ENCODE measurements at regions not wholly inside any gene's neighbourhood (a gene's known extent, or its start where the extent isn't known, plus 50 kb on each side); places are given as distances from the start of the nearest gene placed in this dataset.

DNA sequence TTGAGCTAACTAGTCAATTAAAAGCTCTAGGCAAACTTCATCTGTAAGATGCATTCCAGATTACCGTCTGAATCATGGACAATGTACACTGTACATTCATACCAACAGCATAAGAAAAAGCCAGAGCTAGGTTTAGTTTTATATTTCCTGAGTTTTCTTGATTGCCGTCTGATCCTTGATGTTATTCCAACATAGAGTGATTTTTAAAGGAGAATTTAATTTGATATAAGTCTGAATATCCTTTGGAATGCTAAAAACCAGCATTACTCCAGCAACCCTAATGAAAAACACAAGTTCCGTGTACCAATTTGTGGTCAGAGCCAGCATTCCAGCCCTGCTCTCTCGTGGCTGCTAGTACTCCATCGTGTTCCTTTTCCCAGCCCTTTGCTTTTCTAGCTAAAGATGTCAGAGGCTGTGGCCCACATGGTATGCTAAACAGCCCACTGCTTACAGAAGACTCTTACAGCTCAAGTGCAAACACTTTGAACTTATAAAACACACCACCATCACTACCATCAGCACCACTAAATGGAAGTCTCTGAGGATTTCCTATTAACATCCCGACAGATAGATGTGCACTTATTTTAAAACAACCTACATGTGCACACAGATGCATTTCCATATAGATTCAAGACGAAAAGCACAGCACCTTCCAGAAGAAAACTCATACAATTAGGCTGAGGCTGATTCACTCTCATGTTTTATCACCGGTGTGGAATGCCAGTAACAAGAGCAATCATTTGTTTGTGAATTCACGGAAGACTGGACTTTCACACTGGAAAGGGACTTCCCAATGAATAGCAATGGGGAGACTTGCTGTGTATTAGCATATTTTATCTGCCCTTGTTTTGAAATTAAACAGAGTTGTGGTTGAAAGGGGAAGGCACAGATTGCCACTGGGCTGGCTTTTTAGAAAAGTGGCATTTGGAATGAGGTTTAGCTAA is 246.9 kb upstream of the GAS1 start:
- no peak for TF ChIP-seq POLR2A (IDR thresholded peaks at IDR 0.05)
- TF ChIP-seq, protein P1, sequence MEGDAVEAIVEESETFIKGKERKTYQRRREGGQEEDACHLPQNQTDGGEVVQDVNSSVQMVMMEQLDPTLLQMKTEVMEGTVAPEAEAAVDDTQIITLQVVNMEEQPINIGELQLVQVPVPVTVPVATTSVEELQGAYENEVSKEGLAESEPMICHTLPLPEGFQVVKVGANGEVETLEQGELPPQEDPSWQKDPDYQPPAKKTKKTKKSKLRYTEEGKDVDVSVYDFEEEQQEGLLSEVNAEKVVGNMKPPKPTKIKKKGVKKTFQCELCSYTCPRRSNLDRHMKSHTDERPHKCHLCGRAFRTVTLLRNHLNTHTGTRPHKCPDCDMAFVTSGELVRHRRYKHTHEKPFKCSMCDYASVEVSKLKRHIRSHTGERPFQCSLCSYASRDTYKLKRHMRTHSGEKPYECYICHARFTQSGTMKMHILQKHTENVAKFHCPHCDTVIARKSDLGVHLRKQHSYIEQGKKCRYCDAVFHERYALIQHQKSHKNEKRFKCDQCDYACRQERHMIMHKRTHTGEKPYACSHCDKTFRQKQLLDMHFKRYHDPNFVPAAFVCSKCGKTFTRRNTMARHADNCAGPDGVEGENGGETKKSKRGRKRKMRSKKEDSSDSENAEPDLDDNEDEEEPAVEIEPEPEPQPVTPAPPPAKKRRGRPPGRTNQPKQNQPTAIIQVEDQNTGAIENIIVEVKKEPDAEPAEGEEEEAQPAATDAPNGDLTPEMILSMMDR (IDR thresholded peaks at IDR 0.05) = no peak

Data from suprapubic skin (tissue), 3 donors.